Astrocyte (in vitro differentiated cells and primary cell): ENCODE measurements at regions not wholly inside any gene's neighbourhood (a gene's known extent, or its start where the extent isn't known, plus 50 kb on each side); places are given as distances from the start of the nearest gene placed in this dataset.

ENCODE experiments used
- DNase-seq: peaks from one replicate; pipeline ENCODE4 v3.0.0-alpha.2; 2010; ENCODE audit warnings: low read depth
- FAIRE-seq: peaks from 2 replicates; lab custom pipeline; 2011; peaks lifted over from hg19 to GRCh38; lab: Jason Lieb, UNC
- H2AFZ ChIP-seq: 2 replicates; pipeline ENCODE4 v1.6.0; 2012; ENCODE audit warnings: low read depth, low read length, inconsistent platforms
- H3K27ac ChIP-seq: 2 replicates; pipeline ENCODE4 v1.5.1; 2011; ENCODE audit warnings: low read depth, low read length, inconsistent platforms
- H3K27me3 ChIP-seq: 2 replicates; pipeline ENCODE4 v1.6.0; 2011; ENCODE audit warnings: low read length, inconsistent platforms; ENCODE audit not compliant: insufficient read depth
- H3K36me3 ChIP-seq: 2 replicates; pipeline ENCODE4 v1.5.1; 2011; ENCODE audit warnings: low read length, inconsistent platforms; ENCODE audit not compliant: insufficient read depth
- H3K4me1 ChIP-seq: 2 replicates; pipeline ENCODE4 v1.5.1; 2011; ENCODE audit warnings: low read length, inconsistent platforms; ENCODE audit not compliant: insufficient read depth
- H3K4me2 ChIP-seq: 2 replicates; pipeline ENCODE4 v1.6.0; 2012; ENCODE audit warnings: low read length, inconsistent platforms
- H3K4me3 ChIP-seq: 2 replicates; pipeline ENCODE4 v1.5.1; 2011; ENCODE audit warnings: low read depth, mild to moderate bottlenecking, low read length, inconsistent platforms; ENCODE audit not compliant: insufficient read depth
- H3K79me2 ChIP-seq: 2 replicates; pipeline ENCODE4 v1.6.0; 2012; ENCODE audit warnings: mild to moderate bottlenecking, low read length, inconsistent platforms; ENCODE audit not compliant: insufficient read depth
- H3K9ac ChIP-seq: 2 replicates; pipeline ENCODE4 v1.6.0; 2012; ENCODE audit warnings: mild to moderate bottlenecking, low read length, inconsistent platforms
- H3K9me3 ChIP-seq: 2 replicates; pipeline ENCODE4 v1.5.1; 2012; ENCODE audit warnings: low read depth, mild to moderate bottlenecking, low read length, inconsistent platforms; ENCODE audit not compliant: insufficient read depth
- H4K20me1 ChIP-seq: 2 replicates; pipeline ENCODE4 v1.6.0; 2012; ENCODE audit warnings: low read length, inconsistent platforms; ENCODE audit not compliant: insufficient read depth
- H3K27ac Mint-ChIP-seq: one replicate; pipeline ENCODE4 v1.8.0; 2021; ENCODE audit warnings: mild to moderate bottlenecking, mixed read lengths; ENCODE audit not compliant: unreplicated experiment
- H3K27me3 Mint-ChIP-seq: one replicate; pipeline ENCODE4 v1.8.0; 2021; ENCODE audit warnings: low read depth, mixed read lengths; ENCODE audit not compliant: unreplicated experiment
- H3K36me3 Mint-ChIP-seq: one replicate; pipeline ENCODE4 v1.8.0; 2021; ENCODE audit warnings: low read depth, mixed read lengths; ENCODE audit not compliant: unreplicated experiment
- H3K4me1 Mint-ChIP-seq: one replicate; pipeline ENCODE4 v1.8.0; 2021; ENCODE audit warnings: low read depth, mixed read lengths; ENCODE audit not compliant: unreplicated experiment
- H3K4me3 Mint-ChIP-seq: one replicate; pipeline ENCODE4 v1.8.0; 2021; ENCODE audit warnings: mild to moderate bottlenecking, moderate library complexity, mixed read lengths; ENCODE audit not compliant: unreplicated experiment
- H3K9me3 Mint-ChIP-seq: one replicate; pipeline ENCODE4 v1.8.0; 2021; ENCODE audit warnings: mild to moderate bottlenecking, mixed read lengths; ENCODE audit not compliant: unreplicated experiment
- EZH2 ChIP-seq: IDR thresholded peaks from 2 replicates; pipeline ENCODE4 v1.6.1; 2012; ENCODE audit warnings: mild to moderate bottlenecking, low read length, inconsistent platforms; ENCODE audit not compliant: insufficient read depth
- TF ChIP-seq, protein P1 (sequence below): IDR thresholded peaks from 2 replicates; pipeline ENCODE4 v1.5.1; 2011; ENCODE audit warnings: low read depth, mild to moderate bottlenecking, inconsistent platforms, low read length, moderate library complexity; ENCODE audit not compliant: insufficient read depth

DNA sequence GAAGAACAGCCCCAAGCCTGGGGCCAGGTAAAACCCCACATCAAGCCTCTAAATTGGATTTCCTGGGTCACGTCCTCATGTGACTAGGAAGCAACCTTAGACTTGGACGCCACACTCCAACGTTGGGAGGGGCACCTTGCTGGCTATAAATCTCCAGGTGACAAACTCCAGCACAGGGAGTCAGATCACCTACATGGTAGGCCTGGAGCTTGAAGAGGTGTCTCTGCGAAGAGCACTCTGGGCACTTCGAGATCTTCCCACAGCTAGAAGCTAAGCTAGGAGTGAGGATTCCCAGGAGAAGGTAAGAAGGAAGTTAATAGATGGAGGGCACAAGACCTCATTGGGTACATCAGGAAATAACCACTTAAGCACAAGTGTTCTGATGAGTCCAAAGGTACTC is 77.1 kb upstream of the GNAZ start:
- FAIRE-seq: no peak
- H3K27ac ChIP-seq: no peak overlapping the region
- H3K4me1 ChIP-seq: no peaks in the 10 kb centered on the region
- no peaks in the 10 kb centered on the region for H3K9me3 ChIP-seq
- DNase-seq: no peak
- H4K20me1 ChIP-seq: no peaks in the 10 kb centered on the region
- Mint-ChIP-seq H3K9me3 (peaks cover 4% of the 10 kb centered on the region), H3K4me1 (no peaks in the 10 kb centered on the region), H3K36me3 (no peaks in the 10 kb centered on the region), H3K27me3 (peaks cover 38% of the 10 kb centered on the region), H3K27ac (no peak overlapping the region), H3K4me3 (no peak overlapping the region)
- no peak overlapping the region for H3K9ac ChIP-seq
- no peaks in the 10 kb centered on the region for H3K79me2 ChIP-seq
- no peak overlapping the region for H3K4me3 ChIP-seq
- no peak overlapping the region for H3K4me2 ChIP-seq
- H2AFZ ChIP-seq: no peak overlapping the region
- no peaks in the 10 kb centered on the region for H3K27me3 ChIP-seq
- TF ChIP-seq, protein P1, sequence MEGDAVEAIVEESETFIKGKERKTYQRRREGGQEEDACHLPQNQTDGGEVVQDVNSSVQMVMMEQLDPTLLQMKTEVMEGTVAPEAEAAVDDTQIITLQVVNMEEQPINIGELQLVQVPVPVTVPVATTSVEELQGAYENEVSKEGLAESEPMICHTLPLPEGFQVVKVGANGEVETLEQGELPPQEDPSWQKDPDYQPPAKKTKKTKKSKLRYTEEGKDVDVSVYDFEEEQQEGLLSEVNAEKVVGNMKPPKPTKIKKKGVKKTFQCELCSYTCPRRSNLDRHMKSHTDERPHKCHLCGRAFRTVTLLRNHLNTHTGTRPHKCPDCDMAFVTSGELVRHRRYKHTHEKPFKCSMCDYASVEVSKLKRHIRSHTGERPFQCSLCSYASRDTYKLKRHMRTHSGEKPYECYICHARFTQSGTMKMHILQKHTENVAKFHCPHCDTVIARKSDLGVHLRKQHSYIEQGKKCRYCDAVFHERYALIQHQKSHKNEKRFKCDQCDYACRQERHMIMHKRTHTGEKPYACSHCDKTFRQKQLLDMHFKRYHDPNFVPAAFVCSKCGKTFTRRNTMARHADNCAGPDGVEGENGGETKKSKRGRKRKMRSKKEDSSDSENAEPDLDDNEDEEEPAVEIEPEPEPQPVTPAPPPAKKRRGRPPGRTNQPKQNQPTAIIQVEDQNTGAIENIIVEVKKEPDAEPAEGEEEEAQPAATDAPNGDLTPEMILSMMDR: no peak
- TF ChIP-seq EZH2: no peak
- H3K36me3 ChIP-seq: no peaks in the 10 kb centered on the region

DNA sequence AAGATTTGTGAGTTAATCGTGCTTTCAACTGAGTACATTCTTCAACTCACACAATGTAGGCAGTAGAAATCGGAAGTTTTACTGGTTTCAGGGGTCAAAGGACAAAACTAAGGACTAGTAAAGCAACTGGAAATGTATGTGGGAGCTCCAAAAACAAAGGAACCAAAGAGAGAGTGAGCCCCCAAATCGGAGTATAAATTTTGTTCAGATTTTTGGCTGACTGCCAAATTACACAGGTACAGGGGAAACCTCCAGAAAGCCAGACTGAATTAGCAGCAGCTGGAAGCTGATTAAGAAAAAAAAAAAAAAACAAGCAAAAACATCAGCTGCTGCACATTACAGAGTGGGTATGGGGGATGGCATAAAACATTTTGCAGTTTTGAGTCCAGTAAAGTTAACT is 75.2 kb upstream of the GNAZ start:
- no peak for DNase-seq
- Histone ChIP-seq H3K4me2 (no peak overlapping the region), H3K79me2 (no peaks in the 10 kb centered on the region), H4K20me1 (no peaks in the 10 kb centered on the region), H3K27me3 (no peaks in the 10 kb centered on the region), H2AFZ (no peak overlapping the region), H3K4me1 (no peaks in the 10 kb centered on the region), H3K9ac (no peak overlapping the region), H3K4me3 (no peak overlapping the region), H3K36me3 (no peaks in the 10 kb centered on the region), H3K27ac (no peak overlapping the region), H3K9me3 (no peaks in the 10 kb centered on the region)
- Mint-ChIP-seq H3K27me3 (peaks cover 31% of the 10 kb centered on the region), H3K4me1 (no peaks in the 10 kb centered on the region), H3K36me3 (no peaks in the 10 kb centered on the region), H3K27ac (no peak overlapping the region), H3K9me3 (peaks cover 8% of the 10 kb centered on the region), H3K4me3 (no peak overlapping the region)
- FAIRE-seq: no peak
- no peak for TF ChIP-seq EZH2
- TF ChIP-seq, protein P1: no peak

DNA sequence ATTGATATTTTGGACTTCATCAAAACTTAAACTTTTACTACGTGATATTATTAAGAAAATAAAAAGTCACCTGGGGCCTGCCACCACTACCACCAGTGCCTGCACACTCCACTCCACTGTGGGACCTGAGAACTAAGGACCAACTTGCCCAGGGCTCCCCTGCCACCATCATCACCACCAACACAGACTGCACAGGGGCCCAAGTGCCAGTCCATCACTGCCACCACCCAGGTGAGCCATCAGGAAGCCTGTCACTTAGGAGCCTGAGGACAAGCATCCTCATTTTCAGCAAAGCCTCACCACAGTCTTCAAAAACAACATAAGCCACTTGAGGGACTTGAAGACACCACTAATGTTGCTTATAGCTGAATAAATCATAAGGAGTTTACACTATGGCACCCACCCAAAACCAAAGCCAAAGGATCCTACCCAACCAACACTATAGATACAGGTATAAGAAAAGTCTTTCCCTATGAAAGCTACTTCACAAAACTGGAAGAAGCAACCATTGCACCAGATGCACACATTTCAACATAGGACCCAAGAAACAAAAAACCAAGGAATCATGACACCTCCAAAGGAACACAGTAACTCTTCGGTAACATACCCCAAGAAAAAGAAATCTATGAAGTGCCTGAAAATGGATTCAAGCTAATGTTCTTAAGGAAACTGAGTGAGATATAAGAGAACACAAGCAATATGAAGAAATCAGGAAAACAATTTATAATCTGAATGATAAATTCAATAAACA is 73.6 kb upstream of the GNAZ start:
- Histone ChIP-seq H3K79me2 (no peaks in the 10 kb centered on the region), H3K9ac (no peak overlapping the region), H2AFZ (no peak overlapping the region), H4K20me1 (no peaks in the 10 kb centered on the region), H3K27me3 (no peaks in the 10 kb centered on the region), H3K4me2 (no peak overlapping the region), H3K4me3 (no peak overlapping the region), H3K27ac (no peak overlapping the region), H3K9me3 (no peaks in the 10 kb centered on the region), H3K36me3 (no peaks in the 10 kb centered on the region), H3K4me1 (no peaks in the 10 kb centered on the region)
- Mint-ChIP-seq H3K4me1 (no peaks in the 10 kb centered on the region), H3K27me3 (peaks cover 27% of the 10 kb centered on the region), H3K4me3 (no peak overlapping the region), H3K27ac (no peak overlapping the region), H3K9me3 (peaks cover 13% of the 10 kb centered on the region), H3K36me3 (no peaks in the 10 kb centered on the region)
- no peak for DNase-seq
- FAIRE-seq: no peak
- TF ChIP-seq, protein P1: no peak
- TF ChIP-seq EZH2: no peak
